Right ventricle myocardium inferior (tissue), 1 donor: ENCODE measurements at regions not wholly inside any gene's neighbourhood (a gene's known extent, or its start where the extent isn't known, plus 50 kb on each side); places are given as distances from the start of the nearest gene placed in this dataset.

Experiments
- ATAC-seq: fragments of 200-7000 bp; cut with Tn5 transposase; one replicate; pipeline ENCODE4 v1.9.1; 2020; ENCODE audit warnings: mild to moderate bottlenecking, moderate library complexity
- DNase-seq: peaks from one replicate; pipeline ENCODE4 v3.0.0; 2021; ENCODE audit errors: missing footprints
- intact Hi-C: fragments of 100-400 bp; cut with DNase I; formaldehyde crosslinking; loops from one replicate; pipeline ENCODE4 v1.11.0; 2022
- donor health status: DM: no; HTN: yes; CAD: no; lungs with severe emphysema.

DNA sequence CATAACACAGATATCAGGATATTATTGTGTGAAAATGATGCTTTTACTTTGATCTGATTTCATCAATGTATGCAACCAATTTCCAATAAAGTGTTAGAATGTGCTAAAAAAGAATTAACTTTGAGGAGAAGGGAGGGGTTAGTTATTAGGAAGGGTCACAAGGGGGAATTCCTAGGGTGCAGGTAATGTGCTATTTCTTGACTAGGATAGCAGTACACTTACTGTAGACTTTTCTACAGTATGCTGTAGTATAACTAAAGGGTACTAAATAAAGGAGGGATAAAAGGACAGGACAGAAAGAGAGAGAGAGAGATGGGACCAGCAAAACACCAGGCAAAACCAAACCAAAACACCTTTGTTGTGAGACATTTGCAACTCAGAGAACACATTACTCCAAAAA lies 121.4 kb upstream of the RAP1B start:
- intact Hi-C loops: no loop called here
- ATAC-seq: no peak
- no peak for DNase-seq

DNA sequence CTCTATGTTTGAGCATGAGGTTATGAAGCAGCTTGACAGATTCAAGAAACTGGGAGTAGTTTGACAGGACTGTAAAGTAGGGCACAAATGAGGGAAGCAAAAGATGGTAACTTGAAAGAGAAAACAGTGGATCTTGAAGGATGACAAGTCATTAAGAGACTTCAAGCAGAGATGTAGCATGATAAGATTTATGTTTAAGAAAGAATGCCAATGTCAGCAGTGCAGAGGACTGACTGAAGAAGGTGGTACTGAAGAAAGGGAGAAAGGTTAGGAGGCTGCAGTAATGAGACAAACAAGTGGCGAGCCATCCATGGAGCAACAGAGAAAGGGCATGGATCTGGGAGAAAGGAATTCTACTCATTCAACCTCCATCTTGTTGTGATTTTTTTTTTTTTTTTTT lies 120.2 kb upstream of the RAP1B start:
- no peak for DNase-seq
- intact Hi-C loops: no loop called here
- ATAC-seq: no peak

DNA sequence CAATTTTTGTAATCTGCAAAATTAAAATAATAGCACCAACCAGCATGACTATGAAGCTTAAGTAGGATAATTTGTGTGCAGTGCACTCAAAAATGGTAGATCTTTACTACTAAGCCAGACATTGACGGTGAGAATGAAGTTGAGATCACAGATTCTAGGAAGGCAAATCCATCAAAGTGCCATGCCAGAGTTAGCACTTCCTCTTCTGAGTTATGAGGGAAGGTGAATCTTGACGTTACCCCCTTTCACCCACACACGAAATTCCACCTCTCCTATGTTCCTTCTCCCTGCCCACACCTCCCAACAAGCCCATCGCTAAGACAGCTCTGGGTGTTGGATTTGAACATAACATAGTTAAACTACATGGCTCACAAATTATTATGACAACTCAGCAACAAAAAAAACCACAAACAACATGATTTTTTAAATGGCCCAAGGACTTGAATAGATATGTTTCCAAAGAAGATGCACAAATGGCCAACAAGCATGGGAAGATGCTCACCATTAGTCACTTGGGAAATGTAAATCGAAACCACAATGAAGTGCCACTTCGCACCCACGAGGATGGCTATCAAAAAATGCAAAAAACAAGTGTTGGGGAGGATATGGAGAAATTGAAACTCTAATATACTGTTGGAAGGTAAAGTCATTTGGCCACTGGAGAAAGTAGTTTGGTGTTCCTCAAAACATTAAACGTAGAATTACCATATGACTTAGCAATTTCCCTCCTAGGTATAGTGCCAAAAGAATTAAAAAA lies 119.3 kb upstream of the RAP1B start:
- DNase-seq: no peak
- no peak for ATAC-seq
- intact Hi-C loops: no loop called here

DNA sequence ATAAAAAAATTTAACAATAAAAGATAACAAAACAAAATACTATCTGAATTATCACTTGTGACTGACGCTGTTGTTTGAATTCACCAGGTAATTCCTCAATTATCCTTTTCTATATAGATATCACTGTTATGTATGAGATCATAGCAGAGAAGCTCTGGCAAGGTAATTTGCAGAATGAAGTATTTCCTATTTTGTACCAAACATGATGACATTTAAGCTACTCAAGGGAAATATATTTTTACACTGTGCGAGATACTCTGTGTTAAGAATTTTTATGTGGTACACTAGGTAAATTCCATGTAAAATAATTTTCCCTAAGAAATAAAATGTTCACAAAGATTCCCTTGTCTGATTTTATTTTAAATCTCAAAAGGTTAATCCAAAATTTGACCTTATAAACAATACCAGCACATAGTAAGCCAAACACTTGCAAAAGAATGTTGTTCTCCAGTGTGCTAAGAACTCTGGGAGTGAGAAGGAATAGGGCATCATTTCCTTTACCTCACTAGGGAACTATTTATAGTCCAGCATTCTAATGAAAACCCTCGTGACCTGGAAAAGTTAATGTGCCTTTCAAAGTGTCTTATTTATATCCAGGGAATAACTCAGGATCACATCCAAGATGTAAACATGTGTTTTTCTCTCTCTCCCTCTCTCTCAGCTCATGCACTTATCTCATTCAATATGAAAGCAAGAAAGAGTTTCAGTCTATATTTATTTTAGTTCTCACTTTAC lies 115.2 kb upstream of the RAP1B start:
- intact Hi-C loops: no loop called here
- ATAC-seq (peak; percentile 52), DNase-seq (no peak)

DNA sequence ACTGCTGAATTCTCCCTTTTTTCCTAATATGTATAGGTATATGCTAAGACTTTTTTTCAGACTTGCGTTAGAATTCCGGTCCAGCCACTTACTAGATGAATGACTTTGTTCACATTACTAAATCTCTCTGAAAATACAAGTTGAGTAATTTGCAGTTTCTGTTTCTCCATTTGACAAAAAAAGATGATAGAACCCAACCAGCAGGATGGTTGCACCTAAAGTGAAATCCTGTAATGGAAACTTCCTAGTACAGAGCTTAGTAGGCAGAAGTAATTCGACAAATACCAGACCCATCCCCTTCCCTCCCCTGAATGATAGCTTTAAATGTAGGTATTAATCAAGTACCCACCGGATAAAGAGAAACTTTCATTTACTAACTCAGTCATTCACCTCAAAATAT lies 113.6 kb upstream of the RAP1B start:
- intact Hi-C loops: no loop called here

DNA sequence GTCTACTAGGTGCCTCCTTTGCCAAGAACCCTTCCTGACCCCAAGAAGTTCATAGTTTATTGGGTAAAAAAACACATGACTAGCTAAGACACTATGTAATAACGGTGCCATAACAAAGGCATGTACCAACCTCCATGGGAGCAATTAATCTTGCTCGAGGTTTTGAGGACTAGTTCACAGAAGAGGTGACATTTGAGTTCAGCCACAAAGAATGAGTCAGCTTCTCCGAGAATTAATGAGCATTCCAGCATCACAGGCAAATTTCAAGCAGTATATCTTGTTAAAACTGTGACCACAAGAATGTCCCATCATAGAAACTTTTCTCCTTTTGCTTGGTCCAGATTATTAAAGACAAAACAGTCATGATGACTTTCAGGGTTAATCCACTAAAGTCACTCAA lies 113.0 kb upstream of the RAP1B start:
- no peak for DNase-seq
- no peak for ATAC-seq
- intact Hi-C loops: no loop called here

More for the DNA sequence above, 113.6 kb upstream of the RAP1B start:
- ATAC-seq (no peak), DNase-seq (no peak)

DNA sequence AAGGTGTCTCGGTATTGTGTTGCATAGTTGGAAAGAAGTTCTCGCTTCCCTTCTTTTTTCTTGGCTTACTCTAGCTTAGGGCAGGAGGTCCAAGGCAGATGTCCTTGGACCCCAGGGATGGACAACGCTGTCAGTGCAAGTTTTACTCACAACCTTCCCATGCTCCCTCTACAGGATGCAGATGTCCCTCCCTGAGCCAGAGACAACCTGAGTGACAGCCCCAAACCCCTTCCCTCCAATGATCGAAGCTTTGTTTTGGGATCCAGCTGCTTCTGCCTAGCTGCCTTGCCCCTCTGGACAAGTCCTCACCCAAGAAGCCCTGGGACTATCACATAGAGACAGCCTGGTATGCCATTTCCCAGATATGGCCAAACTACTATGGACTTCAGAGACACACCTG lies 112.0 kb upstream of the RAP1B start:
- intact Hi-C loops: no loop called here
- DNase-seq: no peak
- no peak for ATAC-seq

DNA sequence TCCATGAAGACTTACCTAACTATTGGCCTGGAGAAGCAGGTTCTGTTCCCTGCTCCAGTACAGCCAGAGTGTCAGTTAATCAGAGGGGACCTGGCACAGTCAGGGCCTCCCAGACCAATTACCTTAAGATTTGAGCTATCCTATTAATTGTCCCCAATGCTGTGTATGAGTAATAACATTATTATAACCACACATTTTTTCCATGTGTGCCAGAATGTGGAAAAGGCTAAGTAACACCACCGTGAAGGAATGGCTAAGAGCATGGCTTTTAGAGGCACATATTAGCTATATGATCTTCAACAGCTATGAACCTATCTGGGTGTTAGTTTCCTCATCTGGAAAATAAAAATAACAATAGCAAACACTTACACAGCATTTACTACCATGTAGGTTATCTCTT lies 111.1 kb upstream of the RAP1B start:
- intact Hi-C loops: no loop called here
- no peak for ATAC-seq
- DNase-seq: no peak

DNA sequence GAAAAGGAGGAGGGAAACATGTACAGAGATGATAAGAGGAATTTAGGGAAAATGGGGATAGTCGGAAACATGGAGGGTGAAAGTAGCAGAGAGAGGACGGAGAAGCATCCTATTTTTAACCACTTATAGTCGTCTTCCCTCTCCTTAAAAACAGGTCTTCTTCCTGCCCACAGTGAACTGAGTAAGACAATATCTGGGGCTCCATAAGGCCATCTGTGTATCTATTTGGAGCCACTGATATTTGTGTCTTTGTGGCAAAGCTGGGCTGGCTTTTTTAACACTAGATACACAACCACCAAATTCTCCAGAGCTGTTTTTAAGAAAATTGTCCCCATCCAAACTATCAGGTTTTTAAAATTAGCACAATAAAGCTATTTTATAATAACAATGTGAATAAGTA lies 109.5 kb upstream of the RAP1B start:
- no peak for ATAC-seq
- no peak for DNase-seq
- intact Hi-C loops: no loop called here

DNA sequence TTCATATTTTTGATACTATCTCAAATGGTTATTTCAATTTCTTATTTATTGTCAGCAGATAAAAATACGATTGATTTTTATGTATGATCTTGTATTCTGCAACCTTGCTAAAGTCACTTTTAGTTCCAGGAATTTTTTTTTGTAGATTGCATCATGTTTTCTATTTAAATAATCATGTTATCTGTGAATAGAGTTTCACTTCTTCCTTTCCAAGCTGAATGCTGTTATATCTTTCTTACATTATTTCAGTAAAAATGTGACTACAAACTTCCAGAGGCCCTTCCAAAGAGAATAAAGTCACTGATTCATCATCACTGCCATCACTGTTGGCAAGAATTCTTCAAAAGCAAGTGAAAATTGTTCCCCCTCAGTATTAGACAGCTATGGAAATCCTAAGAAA lies 104.7 kb upstream of the RAP1B start:
- ATAC-seq: no peak
- intact Hi-C loops: no loop called here
- DNase-seq: no peak

DNA sequence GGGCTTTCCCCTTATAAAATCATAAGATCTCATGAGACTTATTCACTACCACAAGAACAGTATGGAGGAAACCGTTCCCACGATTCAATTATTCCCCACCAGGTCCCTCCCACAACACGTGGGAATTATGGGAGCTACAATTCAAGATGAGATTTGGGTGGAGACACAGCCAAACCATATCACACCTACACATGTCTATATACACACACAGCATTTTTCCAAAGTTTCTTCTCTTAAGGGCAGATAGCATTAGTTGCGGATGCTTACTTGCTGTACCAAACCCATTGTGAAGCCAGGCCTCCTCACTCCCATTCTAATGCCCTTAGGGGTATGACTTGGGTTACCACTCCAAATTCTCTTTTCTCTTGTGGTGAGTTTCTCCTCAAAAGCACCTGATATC lies 104.1 kb upstream of the RAP1B start:
- no peak for DNase-seq
- intact Hi-C loops: no loop called here
- no peak for ATAC-seq

DNA sequence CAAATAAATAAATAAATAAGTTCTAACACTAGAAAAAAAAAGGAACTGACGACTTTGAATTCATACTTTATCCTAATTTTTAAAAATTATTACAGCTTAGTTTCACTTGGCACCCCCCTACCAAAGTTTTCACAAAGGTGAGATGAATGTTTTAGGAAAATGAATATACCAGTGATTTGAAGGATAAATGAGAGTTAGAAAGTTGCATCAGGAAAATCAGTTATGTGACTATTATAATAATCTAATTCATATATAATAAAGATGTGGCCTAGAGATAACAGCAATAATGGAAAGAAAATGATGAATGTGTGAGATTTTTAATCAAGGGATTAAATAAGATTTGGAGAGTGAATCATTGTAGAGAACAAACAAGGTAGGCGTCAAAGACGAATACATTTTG lies 103.0 kb upstream of the RAP1B start:
- DNase-seq: no peak
- intact Hi-C loops: no loop called here
- ATAC-seq: no peak

DNA sequence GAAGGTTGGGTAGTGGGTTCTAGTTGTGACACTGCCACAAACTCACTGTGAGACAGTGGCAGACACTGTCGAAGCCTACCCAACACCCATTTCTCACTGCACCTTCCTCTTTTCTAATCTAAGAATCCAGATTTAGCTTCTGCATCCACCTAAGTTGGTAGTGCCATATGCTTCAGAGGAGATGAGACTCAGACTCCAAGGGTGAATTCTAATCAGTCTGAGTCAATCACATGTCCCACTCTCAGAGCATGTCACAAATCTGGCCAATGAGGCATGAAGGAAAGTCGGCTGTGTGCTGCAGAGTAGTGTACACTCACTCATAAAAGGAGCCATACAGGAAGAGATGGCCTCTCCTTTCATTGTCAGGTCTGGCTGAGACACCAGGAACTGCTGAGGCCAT lies 102.1 kb upstream of the RAP1B start:
- intact Hi-C loops: no loop called here
- no peak for ATAC-seq
- no peak for DNase-seq

DNA sequence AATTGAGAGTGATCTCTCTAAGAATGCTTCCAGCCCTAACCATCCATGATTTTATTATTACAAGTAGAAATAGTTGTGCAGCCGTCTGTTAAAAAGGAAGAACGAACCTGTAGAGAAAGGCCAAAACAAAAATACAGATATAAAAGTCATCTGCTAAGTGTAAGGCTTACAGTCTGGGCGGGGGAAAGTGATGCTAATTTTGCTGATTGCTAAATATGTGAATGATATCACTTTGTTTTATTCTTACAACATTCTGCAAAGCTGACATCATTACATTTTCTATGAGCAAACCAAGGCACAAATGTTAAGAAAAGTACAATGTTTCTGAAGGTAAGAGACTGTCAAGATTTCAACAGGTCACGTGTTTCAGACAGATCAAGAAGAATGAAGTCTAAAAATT lies 101.5 kb upstream of the RAP1B start:
- intact Hi-C loops: no loop called here
- ATAC-seq (no peak), DNase-seq (no peak)

DNA sequence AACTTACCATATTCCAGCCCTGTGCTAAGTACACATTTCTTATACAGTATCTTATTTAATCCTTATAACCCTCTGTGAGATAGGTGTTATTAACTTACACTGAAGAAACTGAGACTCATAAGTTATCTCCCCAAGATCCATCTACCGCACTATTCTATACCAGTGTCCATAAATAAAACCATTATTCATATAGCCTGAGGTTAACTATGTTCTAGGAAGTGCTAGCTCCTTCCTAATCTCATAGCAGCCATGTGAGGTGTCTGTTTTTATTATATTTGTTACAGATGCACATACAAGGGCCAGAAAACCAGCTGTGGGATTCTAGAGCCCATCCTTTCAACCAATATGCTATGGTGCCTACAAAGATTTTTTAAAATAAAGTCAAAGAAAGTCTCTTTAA lies 100.3 kb upstream of the RAP1B start:
- intact Hi-C loops: no loop called here
- ATAC-seq (no peak), DNase-seq (no peak)

DNA sequence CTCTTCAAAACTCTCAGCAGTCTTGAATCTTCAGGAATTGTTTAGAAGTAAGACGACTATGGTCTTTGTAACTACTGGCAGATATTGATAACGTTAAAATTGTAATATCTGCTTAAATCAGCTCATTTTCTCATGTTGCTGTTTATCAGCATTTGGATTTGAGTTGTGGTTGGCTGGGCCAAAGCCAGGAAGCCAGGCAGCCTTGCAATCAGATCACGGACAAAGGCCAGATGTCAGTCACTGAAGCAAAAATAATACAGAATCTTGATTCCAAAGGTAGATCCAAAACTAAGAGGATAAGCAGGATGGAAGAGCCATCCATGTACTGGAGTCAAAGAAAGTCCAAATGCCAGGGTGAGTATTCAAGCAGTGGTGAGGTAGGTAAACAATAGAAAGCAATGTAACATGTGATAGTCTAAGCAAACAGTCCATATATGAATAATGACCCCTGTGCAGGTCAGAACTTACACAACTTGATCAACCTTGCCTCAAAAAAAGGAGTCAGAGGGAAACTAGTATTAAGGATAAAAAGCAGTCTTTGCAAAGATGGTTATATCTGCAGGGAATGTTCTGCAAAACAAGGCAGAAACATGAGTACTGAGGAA lies 95.8 kb upstream of the RAP1B start:
- DNase-seq: no peak
- no peak for ATAC-seq
- intact Hi-C loops: no loop called here

DNA sequence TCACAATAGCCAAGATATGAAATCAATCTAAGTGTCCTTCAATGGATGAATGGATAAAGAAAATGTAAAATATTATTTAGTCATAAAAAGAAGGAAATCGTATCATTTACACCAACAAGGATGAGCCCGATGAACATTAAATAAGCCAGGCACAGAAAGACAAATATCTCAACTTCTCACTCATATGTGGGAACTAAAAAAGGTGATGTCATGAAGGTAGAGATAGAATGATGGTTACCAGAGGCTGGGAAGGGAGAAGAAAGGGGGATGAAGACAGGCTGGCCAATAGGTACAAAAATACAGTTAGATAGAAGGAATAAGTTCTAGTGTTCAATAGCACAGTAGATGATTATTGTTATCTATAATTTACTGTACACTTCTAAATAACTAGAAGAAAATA lies 94.9 kb upstream of the RAP1B start:
- intact Hi-C loops: no loop called here
- no peak for ATAC-seq

DNA sequence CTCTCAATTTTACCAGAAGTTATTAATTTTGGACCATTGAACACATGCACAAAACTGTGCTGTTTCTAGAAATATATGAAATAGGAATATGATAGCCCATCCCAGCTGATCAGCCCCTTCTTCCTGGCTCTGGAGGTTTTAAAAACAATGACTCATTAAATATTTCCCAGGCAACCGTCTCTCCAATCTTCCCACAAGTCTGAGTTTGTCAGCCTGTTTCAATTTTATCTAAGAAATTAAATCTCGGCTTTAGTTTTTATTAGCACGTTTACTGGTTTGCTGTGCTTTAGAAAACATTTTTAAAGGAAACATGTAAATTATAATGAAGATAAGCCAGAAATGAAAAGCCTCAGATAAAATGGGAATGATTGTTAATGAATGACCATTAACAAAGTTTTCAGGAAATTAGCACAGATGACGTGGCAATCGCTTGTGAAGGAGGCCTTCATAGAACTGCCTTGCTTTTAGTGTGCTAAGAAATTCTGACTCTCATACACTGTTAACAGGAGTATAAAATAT lies 89.3 kb upstream of the RAP1B start:
- no peak for DNase-seq
- intact Hi-C loops: no loop called here
- ATAC-seq: no peak

More for the DNA sequence above, 94.9 kb upstream of the RAP1B start:
- no peak for DNase-seq

DNA sequence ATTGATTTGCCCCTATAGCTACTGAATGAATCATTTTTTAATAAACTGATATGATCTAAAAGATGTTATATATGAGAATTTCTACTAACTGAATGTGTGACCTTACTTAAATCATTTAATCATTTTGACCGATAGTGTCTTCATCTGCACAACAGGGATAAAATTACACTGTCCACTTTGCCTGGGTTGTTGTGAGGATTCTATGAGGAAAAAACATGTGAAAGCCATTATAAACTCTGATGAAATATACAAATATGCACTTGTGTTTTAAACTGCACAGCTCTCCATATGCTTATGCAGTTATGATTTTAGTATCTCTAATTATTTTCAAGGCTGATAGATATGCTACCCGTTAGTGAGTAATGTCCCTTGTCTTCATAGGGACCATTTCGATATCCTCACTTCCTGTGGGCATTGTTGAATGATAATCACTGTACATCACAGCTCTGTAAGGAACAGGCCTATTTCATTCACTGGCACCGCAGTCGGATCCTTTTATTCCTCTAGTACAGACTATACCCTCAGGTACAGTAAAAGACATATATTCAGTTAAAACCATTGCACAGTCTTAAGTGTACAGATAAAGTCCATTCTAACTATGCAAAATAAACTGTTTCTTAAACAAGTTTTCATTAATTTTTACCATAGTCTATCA lies 88.7 kb upstream of the RAP1B start:
- no peak for ATAC-seq
- intact Hi-C loops: no loop called here
- no peak for DNase-seq

DNA sequence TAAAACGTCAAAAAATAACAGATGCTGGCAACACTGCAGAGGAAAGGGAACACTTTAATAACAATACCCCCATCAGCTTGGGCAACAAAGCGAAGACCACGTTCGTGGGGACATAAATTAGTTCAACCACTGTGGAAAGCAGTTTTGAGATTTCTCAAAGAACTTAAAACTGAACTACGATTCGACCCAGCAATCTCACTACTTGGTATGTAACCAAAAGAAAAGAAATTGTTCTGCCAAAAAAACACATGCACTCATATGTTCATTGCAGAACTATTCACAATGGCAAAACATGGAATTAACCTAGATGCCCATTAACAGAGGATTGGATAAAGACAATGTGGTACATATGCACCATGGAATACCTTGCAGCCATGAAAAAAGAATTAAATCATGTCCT lies 81.2 kb upstream of the RAP1B start:
- intact Hi-C loops: no loop called here
- ATAC-seq (no peak), DNase-seq (no peak)
